ENCODE measurements at regions not wholly inside any gene's neighbourhood (a gene's known extent, or its start where the extent isn't known, plus 50 kb on each side); places are given as distances from the start of the nearest gene placed in this dataset.

- no peak for DNase-seq (ENCODE audit: low spot score)
Measured at GRCh38 chr6:87936065-87936464, 111.6 kb upstream of the SPACA1 start.

- DNase-seq (ENCODE audit: low spot score): no peak
Measured at GRCh38 chr6:87935196-87935595, 112.4 kb upstream of the SPACA1 start.

- DNase-seq (ENCODE audit: low spot score): no peak
Measured at GRCh38 chr6:87932361-87932760, 115.3 kb upstream of the SPACA1 start.

GRCh38 chr6:87929843-87930288 lies 117.8 kb upstream of the SPACA1 start:
- peak; percentile 77 for DNase-seq (ENCODE audit: low spot score)

- DNase-seq (ENCODE audit: low spot score): no peak
Measured at GRCh38 chr6:87926687-87927086, 121.0 kb upstream of the SPACA1 start.

GRCh38 chr6:87926072-87926471 lies 121.6 kb upstream of the SPACA1 start:
- no peak for DNase-seq (ENCODE audit: low spot score)

GRCh38 chr6:87925373-87926060 lies 122.1 kb upstream of the SPACA1 start:
- no peak for DNase-seq (ENCODE audit: low spot score)

GRCh38 chr6:87923389-87924050 lies 124.1 kb upstream of the SPACA1 start:
- no peak for DNase-seq (ENCODE audit: low spot score)

- DNase-seq (ENCODE audit: low spot score): no peak
Measured at GRCh38 chr6:87922947-87923330, 124.7 kb upstream of the SPACA1 start.

GRCh38 chr6:87922196-87922946 lies 125.3 kb upstream of the SPACA1 start:
- no peak for DNase-seq (ENCODE audit: low spot score)

- DNase-seq (ENCODE audit: low spot score): no peak
Measured at GRCh38 chr6:87921034-87921433, 126.6 kb upstream of the SPACA1 start.

- DNase-seq (ENCODE audit: low spot score): no peak
Measured at GRCh38 chr6:87920245-87920644, 127.4 kb upstream of the SPACA1 start.

- no peak for DNase-seq (ENCODE audit: low spot score)
Measured at GRCh38 chr6:87919416-87919815, 128.2 kb upstream of the SPACA1 start.

- no peak for DNase-seq (ENCODE audit: low spot score)
Measured at GRCh38 chr6:87919001-87919400, 128.6 kb upstream of the SPACA1 start.

GRCh38 chr6:87918461-87918941 lies 129.1 kb upstream of the SPACA1 start:
- no peak for DNase-seq (ENCODE audit: low spot score)

GRCh38 chr6:87917886-87918285 lies 129.8 kb upstream of the SPACA1 start:
- DNase-seq (ENCODE audit: low spot score): no peak

GRCh38 chr6:87916446-87916845 lies 131.2 kb upstream of the SPACA1 start:
- DNase-seq (ENCODE audit: low spot score): no peak

GRCh38 chr6:87914637-87915395 lies 132.8 kb upstream of the SPACA1 start:
- no peak for DNase-seq (ENCODE audit: low spot score)

GRCh38 chr6:87913974-87914373 lies 133.7 kb upstream of the SPACA1 start:
- DNase-seq (ENCODE audit: low spot score): no peak

- no peak for DNase-seq (ENCODE audit: low spot score)
Measured at GRCh38 chr6:87912102-87912501, 135.5 kb upstream of the SPACA1 start.

- no peak for DNase-seq (ENCODE audit: low spot score)
Measured at GRCh38 chr6:87909849-87910248, 137.8 kb upstream of the SPACA1 start.

All from putamen (tissue), 1 donor.